NCI-H1436 treated with DMSO at 0.1 percent for 48 hours (cell line): ENCODE measurements at regions not wholly inside any gene's neighbourhood (a gene's known extent, or its start where the extent isn't known, plus 50 kb on each side); places are given as distances from the start of the nearest gene placed in this dataset.
"Not testable (repeated sequence)": the region's sequence is repeated elsewhere in the genome, so short reads cannot be mapped to it uniquely, and the experiment has no call there.

Experiments
- DNase-seq: peaks from one replicate; lab custom pipeline; 2025; lab: John Stamatoyannopoulos, UW

GRCh38 chr18:39302481-39302880, 1736.9 kb upstream of the CELF4 start:
- no peak for DNase-seq

- DNase-seq, result no peak
Measured at GRCh38 chr18:39299152-39299551, 1733.6 kb upstream of the CELF4 start.

- DNase-seq, result no peak
Measured at GRCh38 chr18:39297225-39297624, 1731.6 kb upstream of the CELF4 start.

GRCh38 chr18:39296293-39296888, 1730.8 kb upstream of the CELF4 start:
- DNase-seq, result no peak

GRCh38 chr18:39276764-39277163, 1711.2 kb upstream of the CELF4 start:
- DNase-seq, result no peak

GRCh38 chr18:39274535-39274934, 1708.9 kb upstream of the CELF4 start:
- DNase-seq, result no peak

- DNase-seq, result no peak
Measured at GRCh38 chr18:39272230-39272629, 1706.6 kb upstream of the CELF4 start.

GRCh38 chr18:39271654-39272053, 1706.1 kb upstream of the CELF4 start:
- no peak for DNase-seq

- DNase-seq, result no peak
Measured at GRCh38 chr18:39260565-39260964, 1695.0 kb upstream of the CELF4 start.

GRCh38 chr18:39259736-39260135, 1694.1 kb upstream of the CELF4 start:
- no peak for DNase-seq

GRCh38 chr18:39244242-39244641, 1678.6 kb upstream of the CELF4 start:
- DNase-seq, result no peak

GRCh38 chr18:39241534-39241933, 1675.9 kb upstream of the CELF4 start:
- DNase-seq, result no peak

GRCh38 chr18:39238981-39239660, 1673.5 kb upstream of the CELF4 start:
- DNase-seq, result no peak

- DNase-seq, result no peak
Measured at GRCh38 chr18:39235118-39235719, 1669.6 kb upstream of the CELF4 start.

- no peak for DNase-seq
Measured at GRCh38 chr18:39232937-39233336, 1667.3 kb upstream of the CELF4 start.

- DNase-seq, result no peak
Measured at GRCh38 chr18:39232490-39232889, 1666.9 kb upstream of the CELF4 start.

GRCh38 chr18:39230086-39230803, 1664.6 kb upstream of the CELF4 start:
- no peak for DNase-seq

GRCh38 chr18:39227769-39228168, 1662.2 kb upstream of the CELF4 start:
- not testable (repeated sequence) for DNase-seq

GRCh38 chr18:39225373-39225772, 1659.8 kb upstream of the CELF4 start:
- DNase-seq, result no peak

GRCh38 chr18:39223283-39223682, 1657.7 kb upstream of the CELF4 start:
- no peak for DNase-seq

GRCh38 chr18:39215920-39216319, 1650.3 kb upstream of the CELF4 start:
- no peak for DNase-seq

GRCh38 chr18:39211461-39211860, 1645.9 kb upstream of the CELF4 start:
- no peak for DNase-seq

GRCh38 chr18:39209173-39209572, 1643.6 kb upstream of the CELF4 start:
- no peak for DNase-seq
